ENCODE measurements at regions not wholly inside any gene's neighbourhood (a gene's known extent, or its start where the extent isn't known, plus 50 kb on each side); places are given as distances from the start of the nearest gene placed in this dataset.

DNA sequence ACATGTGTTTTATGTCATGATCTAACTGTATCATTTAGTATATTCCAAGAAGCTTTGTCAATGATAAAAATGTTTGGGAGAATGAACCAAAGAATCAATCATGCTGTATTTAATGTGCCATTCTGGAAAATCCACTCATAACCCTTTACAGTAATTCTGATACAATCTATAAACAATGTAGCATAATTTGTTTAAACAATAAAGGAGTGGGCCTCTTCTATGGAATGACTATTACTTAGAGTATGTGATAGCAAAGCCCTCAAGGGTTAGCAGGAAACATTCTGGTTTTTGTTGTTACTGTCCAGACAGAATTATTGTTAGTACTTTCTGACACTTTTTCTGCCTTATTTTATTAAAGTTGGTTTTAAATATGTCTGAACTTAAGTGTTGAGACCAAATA, 1073.1 kb downstream of the SLITRK5 start:
- DNase-seq (ENCODE audit: insufficient read length, low spot score) (no peak), FAIRE-seq (no peak)
- TF ChIP-seq, protein P1, sequence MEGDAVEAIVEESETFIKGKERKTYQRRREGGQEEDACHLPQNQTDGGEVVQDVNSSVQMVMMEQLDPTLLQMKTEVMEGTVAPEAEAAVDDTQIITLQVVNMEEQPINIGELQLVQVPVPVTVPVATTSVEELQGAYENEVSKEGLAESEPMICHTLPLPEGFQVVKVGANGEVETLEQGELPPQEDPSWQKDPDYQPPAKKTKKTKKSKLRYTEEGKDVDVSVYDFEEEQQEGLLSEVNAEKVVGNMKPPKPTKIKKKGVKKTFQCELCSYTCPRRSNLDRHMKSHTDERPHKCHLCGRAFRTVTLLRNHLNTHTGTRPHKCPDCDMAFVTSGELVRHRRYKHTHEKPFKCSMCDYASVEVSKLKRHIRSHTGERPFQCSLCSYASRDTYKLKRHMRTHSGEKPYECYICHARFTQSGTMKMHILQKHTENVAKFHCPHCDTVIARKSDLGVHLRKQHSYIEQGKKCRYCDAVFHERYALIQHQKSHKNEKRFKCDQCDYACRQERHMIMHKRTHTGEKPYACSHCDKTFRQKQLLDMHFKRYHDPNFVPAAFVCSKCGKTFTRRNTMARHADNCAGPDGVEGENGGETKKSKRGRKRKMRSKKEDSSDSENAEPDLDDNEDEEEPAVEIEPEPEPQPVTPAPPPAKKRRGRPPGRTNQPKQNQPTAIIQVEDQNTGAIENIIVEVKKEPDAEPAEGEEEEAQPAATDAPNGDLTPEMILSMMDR (IDR thresholded peaks at IDR 0.05; ENCODE audit: insufficient read depth, missing control alignments) = no peak

DNA sequence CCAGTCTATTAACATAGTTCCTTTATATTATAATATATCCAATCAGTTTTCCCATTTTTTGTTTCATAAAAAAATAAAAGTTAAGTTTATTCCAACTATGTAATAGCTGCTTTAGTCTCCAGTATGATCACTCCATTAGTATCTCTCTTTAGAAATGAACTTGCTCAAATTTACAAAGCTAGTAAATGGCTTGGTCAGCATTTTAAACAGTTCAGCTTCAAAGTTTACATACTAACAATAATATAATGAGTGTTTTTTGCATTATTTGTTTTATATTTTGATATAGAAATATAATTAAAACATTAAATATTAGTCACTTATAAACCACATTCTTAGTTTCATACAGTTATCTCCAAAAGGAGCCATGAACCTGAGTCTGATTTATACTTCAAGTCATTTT, 1073.8 kb downstream of the SLITRK5 start:
- no peak for DNase-seq (ENCODE audit: insufficient read length, low spot score)
- TF ChIP-seq, protein P1 (IDR thresholded peaks at IDR 0.05; ENCODE audit: insufficient read depth, missing control alignments) = no peak
- FAIRE-seq = no peak

DNA sequence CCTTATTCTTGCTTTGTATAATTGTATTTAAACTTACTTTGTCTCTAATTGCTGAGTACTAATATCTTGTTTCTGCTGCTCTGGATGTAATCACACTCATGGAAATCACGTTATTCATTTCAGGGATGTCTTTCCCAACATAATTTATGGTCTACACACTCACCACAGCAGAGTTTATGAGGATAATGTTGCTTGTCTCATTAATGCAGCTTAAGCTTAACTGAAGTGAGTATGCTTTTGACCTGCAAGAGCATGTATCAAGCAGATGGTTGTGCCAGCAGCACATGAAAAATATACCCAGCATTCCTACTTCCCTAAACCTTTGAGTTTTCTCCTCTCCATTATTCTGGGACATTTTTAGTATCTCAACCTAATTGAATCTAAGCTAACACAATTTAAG, 1080.9 kb downstream of the SLITRK5 start:
- DNase-seq (ENCODE audit: insufficient read length, low spot score) (peak; percentile 12), FAIRE-seq (peak; percentile 96)
- TF ChIP-seq, protein P1 (IDR thresholded peaks at IDR 0.05; ENCODE audit: insufficient read depth, missing control alignments) = no peak

DNA sequence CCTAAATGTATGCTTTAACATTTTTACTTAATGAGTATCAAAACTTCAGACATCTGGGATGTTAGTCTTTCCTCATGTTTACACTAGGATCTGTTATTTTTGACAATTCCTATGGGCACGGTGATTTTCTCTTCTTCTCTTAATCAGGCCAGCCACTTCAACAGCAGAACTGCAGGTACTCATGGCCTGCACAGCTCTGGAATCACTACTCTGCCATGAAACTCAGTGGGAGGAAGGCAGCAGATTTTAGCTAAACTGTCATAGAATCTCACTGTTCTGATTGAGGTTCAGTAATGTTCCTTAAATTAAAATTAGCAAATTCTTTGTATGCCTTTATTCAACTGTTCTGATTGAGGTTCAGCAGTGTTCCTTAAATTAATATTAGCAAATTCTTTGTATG, 1083.0 kb downstream of the SLITRK5 start:
- TF ChIP-seq, protein P1 (IDR thresholded peaks at IDR 0.05; ENCODE audit: insufficient read depth, missing control alignments) = no peak

DNA sequence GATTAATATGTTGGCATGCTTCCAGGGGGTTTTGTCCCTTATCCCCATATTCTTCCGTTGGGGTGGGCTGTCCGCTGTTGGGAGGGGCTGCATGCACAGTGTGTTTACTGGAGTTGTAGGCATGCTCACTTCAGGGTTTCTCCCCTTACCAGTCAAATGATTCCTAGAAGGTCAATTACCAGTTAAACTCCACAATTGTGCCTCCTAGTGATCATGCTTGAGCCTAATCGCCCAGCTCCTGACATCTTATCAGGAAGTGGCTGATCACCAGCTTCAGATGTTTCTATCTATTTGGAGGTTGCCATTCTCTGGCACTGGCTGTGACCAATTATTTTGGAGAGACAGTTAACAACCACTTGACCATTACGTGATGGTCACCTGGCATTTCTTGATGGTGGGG, 1090.0 kb downstream of the SLITRK5 start:
- TF ChIP-seq, protein P1 (IDR thresholded peaks at IDR 0.05; ENCODE audit: insufficient read depth, missing control alignments) = no peak
- no peak for DNase-seq (ENCODE audit: insufficient read length, low spot score)
- FAIRE-seq = no peak

More for the DNA sequence above, 1083.0 kb downstream of the SLITRK5 start:
- FAIRE-seq (no peak), DNase-seq (ENCODE audit: insufficient read length, low spot score) (no peak)

DNA sequence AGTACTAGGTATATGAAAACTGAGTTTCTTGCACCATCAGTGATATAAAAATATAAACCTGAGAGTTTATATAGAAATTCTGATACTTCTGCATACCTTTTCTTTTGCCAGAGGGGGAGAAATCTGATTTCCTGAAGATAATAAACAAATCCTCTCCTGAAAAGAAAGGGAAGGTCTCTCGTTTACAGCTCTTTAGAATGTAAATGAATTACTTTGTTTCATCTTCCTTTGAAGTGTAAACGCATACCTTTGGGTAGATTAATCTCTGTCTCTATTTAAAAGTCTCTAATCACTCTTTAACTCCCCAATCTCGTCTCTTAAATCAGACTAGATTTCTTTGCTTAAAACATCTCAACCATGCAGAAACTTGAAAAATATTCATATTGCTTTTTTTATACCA, 1092.9 kb downstream of the SLITRK5 start:
- FAIRE-seq (no peak), DNase-seq (ENCODE audit: insufficient read length, low spot score) (no peak)
- TF ChIP-seq, protein P1 (IDR thresholded peaks at IDR 0.05; ENCODE audit: insufficient read depth, missing control alignments) = no peak

DNA sequence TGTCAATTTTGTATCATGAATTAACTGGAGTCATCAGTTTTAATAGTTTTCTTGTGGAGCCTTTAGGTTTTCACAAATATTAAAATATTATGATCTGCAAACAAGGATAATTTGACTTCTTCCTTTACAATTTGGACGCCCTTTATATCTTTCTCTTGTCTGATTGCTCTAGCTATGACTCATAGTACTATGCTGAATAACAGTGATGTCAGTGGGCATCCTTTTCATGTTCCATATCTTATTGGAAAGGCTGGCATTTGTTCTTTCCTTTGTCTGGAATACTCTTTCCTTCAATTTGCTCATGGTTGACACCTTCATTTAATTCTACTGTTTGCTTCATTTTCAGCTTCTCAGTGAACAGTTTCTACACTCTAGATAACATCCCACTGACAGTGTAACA, 1129.3 kb downstream of the SLITRK5 start:
- TF ChIP-seq, protein P1 (IDR thresholded peaks at IDR 0.05; ENCODE audit: insufficient read depth, missing control alignments) = no peak
- DNase-seq (ENCODE audit: insufficient read length, low spot score) = no peak
- no peak for FAIRE-seq
